HG03060 (cell line): ENCODE measurements at regions not wholly inside any gene's neighbourhood (a gene's known extent, or its start where the extent isn't known, plus 50 kb on each side); places are given as distances from the start of the nearest gene placed in this dataset.

Experiments used
- ATAC-seq: cut with Tn5 transposase; IDR thresholded peaks from one replicate; pipeline ENCODE4 v1.9.1; 2021; ENCODE audit warnings: low read depth, moderate number of reproducible peaks; ENCODE audit not compliant: unreplicated experiment

GRCh38 chr16:63617047-63617989 is 1504.5 kb downstream of the CDH11 start:
- no peak for ATAC-seq

GRCh38 chr16:63614429-63614828 is 1507.4 kb downstream of the CDH11 start:
- no peak for ATAC-seq

GRCh38 chr16:63613701-63614100 is 1508.2 kb downstream of the CDH11 start:
- ATAC-seq = no peak

GRCh38 chr16:63612462-63613227 is 1509.2 kb downstream of the CDH11 start:
- ATAC-seq = no peak

GRCh38 chr16:63606778-63607177 is 1515.1 kb downstream of the CDH11 start:
- no peak for ATAC-seq

- no peak for ATAC-seq
Observed at GRCh38 chr16:63602206-63602927, 1519.5 kb downstream of the CDH11 start.

- ATAC-seq = no peak
Observed at GRCh38 chr16:63596716-63597115, 1525.1 kb downstream of the CDH11 start.

- no peak for ATAC-seq
Observed at GRCh38 chr16:63592852-63593251, 1529.0 kb downstream of the CDH11 start.

GRCh38 chr16:63581570-63581969 is 1540.3 kb downstream of the CDH11 start:
- no peak for ATAC-seq

GRCh38 chr16:63578791-63579190 is 1542.6 kb upstream of the CDH8 start:
- no peak for ATAC-seq

GRCh38 chr16:63577891-63578290 is 1541.7 kb upstream of the CDH8 start:
- ATAC-seq = no peak

GRCh38 chr16:63575041-63575440 is 1538.8 kb upstream of the CDH8 start:
- ATAC-seq = no peak

GRCh38 chr16:63568164-63568563 is 1531.9 kb upstream of the CDH8 start:
- ATAC-seq = no peak

- no peak for ATAC-seq
Observed at GRCh38 chr16:63563819-63564505, 1527.7 kb upstream of the CDH8 start.

- ATAC-seq = no peak
Observed at GRCh38 chr16:63553980-63554379, 1517.7 kb upstream of the CDH8 start.

GRCh38 chr16:63539276-63539675 is 1503.0 kb upstream of the CDH8 start:
- no peak for ATAC-seq

GRCh38 chr16:63530974-63531373 is 1494.7 kb upstream of the CDH8 start:
- no peak for ATAC-seq

GRCh38 chr16:63530208-63530607 is 1494.0 kb upstream of the CDH8 start:
- ATAC-seq = no peak

- ATAC-seq = no peak
Observed at GRCh38 chr16:63527404-63527803, 1491.2 kb upstream of the CDH8 start.

GRCh38 chr16:63516394-63516793 is 1480.2 kb upstream of the CDH8 start:
- no peak for ATAC-seq
